GM23338 (cell line): ENCODE measurements at regions not wholly inside any gene's neighbourhood (a gene's known extent, or its start where the extent isn't known, plus 50 kb on each side); places are given as distances from the start of the nearest gene placed in this dataset.

ENCODE experiments used
- CREB1 ChIP-seq: fragments of 250-450 bp; sonication (Bioruptor Pico); IDR thresholded peaks from 2 replicates; pipeline ENCODE4 v1.5.0; 2020; ENCODE audit warnings: low read depth, mild to moderate bottlenecking, moderate library complexity
- EZH2 ChIP-seq: fragments of 200-600 bp; sonication (generic); IDR thresholded peaks from one replicate; pipeline ENCODE4 v1.8.0; 2017; ENCODE audit warnings: antibody characterized with exemption, mild to moderate bottlenecking, low read depth; ENCODE audit not compliant: unreplicated experiment
- EZH2phosphoT487 ChIP-seq: fragments of 200-600 bp; sonication (generic); IDR thresholded peaks from one replicate; pipeline ENCODE4 v1.8.1; 2018; ENCODE audit warnings: antibody characterized with exemption; ENCODE audit not compliant: unreplicated experiment
- POLR2AphosphoS5 ChIP-seq: IDR thresholded peaks from 2 replicates; pipeline ENCODE4 v1.6.1; 2016; ENCODE audit warnings: antibody characterized with exemption, low read depth
- ZNF331 ChIP-seq: fragments of 250-450 bp; sonication (Bioruptor Pico); IDR thresholded peaks from 2 replicates; pipeline ENCODE4 v1.5.0; 2020; ENCODE audit warnings: low read depth, mild to moderate bottlenecking, moderate library complexity
- TF ChIP-seq, protein P1 (sequence below), 2 experiments: fragments of 200-600 bp in 1 of 2; sonication (generic) in 1 of 2; conservative IDR thresholded peaks; 2 replicates each; pipeline versions ENCODE4 v1.5.1 to v1.6.1; 2016 to 2017; ENCODE audit warnings: antibody characterized with exemption in 2 of 2, low read depth in 2 of 2, mild to moderate bottlenecking in 2 of 2, moderate library complexity in 1 of 2
- TF ChIP-seq, protein P2 (sequence below): IDR thresholded peaks from one replicate; pipeline ENCODE4 v1.6.1; 2018; ENCODE audit warnings: antibody characterized with exemption; ENCODE audit not compliant: unreplicated experiment

DNA sequence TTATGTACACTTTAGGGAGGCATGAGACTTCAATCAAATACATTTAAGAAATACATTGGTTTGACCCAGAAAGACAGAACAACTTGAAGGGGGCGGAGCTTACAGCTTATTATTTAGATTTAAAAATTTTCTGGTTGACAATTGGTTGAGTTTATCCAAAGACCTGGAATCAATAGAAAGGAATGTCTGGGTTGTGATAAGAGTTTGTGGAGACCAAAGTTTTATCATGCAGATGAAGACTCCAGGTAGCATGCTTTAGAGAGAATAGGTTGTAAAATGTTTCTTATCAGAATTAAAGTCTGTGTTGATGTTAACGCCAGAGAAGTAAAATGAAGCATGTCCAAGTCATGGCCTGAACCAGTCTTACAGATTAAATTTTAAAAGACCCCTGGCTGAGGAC is 757.8 kb upstream of the ADGRB3 start:
- TF ChIP-seq, protein P1, sequence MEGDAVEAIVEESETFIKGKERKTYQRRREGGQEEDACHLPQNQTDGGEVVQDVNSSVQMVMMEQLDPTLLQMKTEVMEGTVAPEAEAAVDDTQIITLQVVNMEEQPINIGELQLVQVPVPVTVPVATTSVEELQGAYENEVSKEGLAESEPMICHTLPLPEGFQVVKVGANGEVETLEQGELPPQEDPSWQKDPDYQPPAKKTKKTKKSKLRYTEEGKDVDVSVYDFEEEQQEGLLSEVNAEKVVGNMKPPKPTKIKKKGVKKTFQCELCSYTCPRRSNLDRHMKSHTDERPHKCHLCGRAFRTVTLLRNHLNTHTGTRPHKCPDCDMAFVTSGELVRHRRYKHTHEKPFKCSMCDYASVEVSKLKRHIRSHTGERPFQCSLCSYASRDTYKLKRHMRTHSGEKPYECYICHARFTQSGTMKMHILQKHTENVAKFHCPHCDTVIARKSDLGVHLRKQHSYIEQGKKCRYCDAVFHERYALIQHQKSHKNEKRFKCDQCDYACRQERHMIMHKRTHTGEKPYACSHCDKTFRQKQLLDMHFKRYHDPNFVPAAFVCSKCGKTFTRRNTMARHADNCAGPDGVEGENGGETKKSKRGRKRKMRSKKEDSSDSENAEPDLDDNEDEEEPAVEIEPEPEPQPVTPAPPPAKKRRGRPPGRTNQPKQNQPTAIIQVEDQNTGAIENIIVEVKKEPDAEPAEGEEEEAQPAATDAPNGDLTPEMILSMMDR (conservative IDR thresholded peaks at IDR 0.05; ENCODE audit: low read depth in 2 of 2) = no peak
- no peak for TF ChIP-seq EZH2
- no peak for TF ChIP-seq POLR2AphosphoS5
- TF ChIP-seq EZH2phosphoT487 = no peak
- TF ChIP-seq, protein P2, sequence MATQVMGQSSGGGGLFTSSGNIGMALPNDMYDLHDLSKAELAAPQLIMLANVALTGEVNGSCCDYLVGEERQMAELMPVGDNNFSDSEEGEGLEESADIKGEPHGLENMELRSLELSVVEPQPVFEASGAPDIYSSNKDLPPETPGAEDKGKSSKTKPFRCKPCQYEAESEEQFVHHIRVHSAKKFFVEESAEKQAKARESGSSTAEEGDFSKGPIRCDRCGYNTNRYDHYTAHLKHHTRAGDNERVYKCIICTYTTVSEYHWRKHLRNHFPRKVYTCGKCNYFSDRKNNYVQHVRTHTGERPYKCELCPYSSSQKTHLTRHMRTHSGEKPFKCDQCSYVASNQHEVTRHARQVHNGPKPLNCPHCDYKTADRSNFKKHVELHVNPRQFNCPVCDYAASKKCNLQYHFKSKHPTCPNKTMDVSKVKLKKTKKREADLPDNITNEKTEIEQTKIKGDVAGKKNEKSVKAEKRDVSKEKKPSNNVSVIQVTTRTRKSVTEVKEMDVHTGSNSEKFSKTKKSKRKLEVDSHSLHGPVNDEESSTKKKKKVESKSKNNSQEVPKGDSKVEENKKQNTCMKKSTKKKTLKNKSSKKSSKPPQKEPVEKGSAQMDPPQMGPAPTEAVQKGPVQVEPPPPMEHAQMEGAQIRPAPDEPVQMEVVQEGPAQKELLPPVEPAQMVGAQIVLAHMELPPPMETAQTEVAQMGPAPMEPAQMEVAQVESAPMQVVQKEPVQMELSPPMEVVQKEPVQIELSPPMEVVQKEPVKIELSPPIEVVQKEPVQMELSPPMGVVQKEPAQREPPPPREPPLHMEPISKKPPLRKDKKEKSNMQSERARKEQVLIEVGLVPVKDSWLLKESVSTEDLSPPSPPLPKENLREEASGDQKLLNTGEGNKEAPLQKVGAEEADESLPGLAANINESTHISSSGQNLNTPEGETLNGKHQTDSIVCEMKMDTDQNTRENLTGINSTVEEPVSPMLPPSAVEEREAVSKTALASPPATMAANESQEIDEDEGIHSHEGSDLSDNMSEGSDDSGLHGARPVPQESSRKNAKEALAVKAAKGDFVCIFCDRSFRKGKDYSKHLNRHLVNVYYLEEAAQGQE = no peak
- TF ChIP-seq CREB1 (CRISPR knock-in tag) = no peak
- TF ChIP-seq ZNF331 (CRISPR knock-in tag) = no peak
